SJCRH30 (cell line): ENCODE measurements at regions not wholly inside any gene's neighbourhood (a gene's known extent, or its start where the extent isn't known, plus 50 kb on each side); places are given as distances from the start of the nearest gene placed in this dataset.

Source experiments
- DNase-seq, 2 experiments: peaks; one replicate each; pipeline ENCODE4 v3.0.0-alpha.2; 2015 to 2020
- H3K27ac ChIP-seq: fragments of 250-450 bp; sonication (Bioruptor Pico); 2 replicates; pipeline ENCODE4 v1.5.1; 2020; ENCODE audit warnings: mild to moderate bottlenecking, moderate library complexity
- H3K27me3 ChIP-seq: fragments of 250-450 bp; sonication (Bioruptor Pico); 2 replicates; pipeline ENCODE4 v1.5.1; 2020; ENCODE audit warnings: mild to moderate bottlenecking, moderate library complexity
- H3K36me3 ChIP-seq: fragments of 250-450 bp; sonication (Bioruptor Pico); 2 replicates; pipeline ENCODE4 v1.5.1; 2020; ENCODE audit warnings: mild to moderate bottlenecking, moderate library complexity
- H3K4me1 ChIP-seq: fragments of 250-450 bp; sonication (Bioruptor Pico); 2 replicates; pipeline ENCODE4 v1.5.1; 2020; ENCODE audit warnings: mild to moderate bottlenecking, moderate library complexity
- H3K4me3 ChIP-seq: fragments of 250-450 bp; sonication (Bioruptor Pico); 2 replicates; pipeline ENCODE4 v1.5.1; 2020; ENCODE audit warnings: mild to moderate bottlenecking, moderate library complexity
- H3K9me3 ChIP-seq: fragments of 250-450 bp; sonication (Bioruptor Pico); replicated peaks from 2 replicates; pipeline ENCODE4 v1.5.1; 2020; ENCODE audit warnings: mild to moderate bottlenecking, moderate library complexity

- Histone ChIP-seq H3K9me3 (no peaks in the 10 kb centered on the region), H3K36me3 (no peaks in the 10 kb centered on the region), H3K27me3 (no peaks in the 10 kb centered on the region; the same call in 1 of the 2 replicates), H3K4me1 (no peaks in the 10 kb centered on the region), H3K4me3 (no peak overlapping the region), H3K27ac (no peak overlapping the region)
- DNase-seq: no peak
These were observed 1079.9 kb upstream of the CDH6 start for GRCh38 chr5:30113542-30113941.

GRCh38 chr5:30112867-30113266 is 1080.6 kb upstream of the CDH6 start:
- Histone ChIP-seq H3K9me3 (no peaks in the 10 kb centered on the region), H3K27ac (no peak overlapping the region), H3K27me3 (no peaks in the 10 kb centered on the region; the same call in 1 of the 2 replicates), H3K4me3 (no peak overlapping the region), H3K36me3 (no peaks in the 10 kb centered on the region), H3K4me1 (no peaks in the 10 kb centered on the region)
- DNase-seq: no peak

GRCh38 chr5:30108051-30108450 is 1085.4 kb upstream of the CDH6 start:
- Histone ChIP-seq H3K4me1 (no peaks in the 10 kb centered on the region), H3K36me3 (no peaks in the 10 kb centered on the region), H3K27ac (no peak overlapping the region), H3K4me3 (no peak overlapping the region), H3K9me3 (no peaks in the 10 kb centered on the region), H3K27me3 (no peaks in the 10 kb centered on the region; the same call in 1 of the 2 replicates)
- no peak for DNase-seq

- Histone ChIP-seq H3K27ac (no peak overlapping the region), H3K27me3 (no peaks in the 10 kb centered on the region; the same call in 1 of the 2 replicates), H3K4me1 (no peaks in the 10 kb centered on the region), H3K9me3 (no peaks in the 10 kb centered on the region), H3K4me3 (no peak overlapping the region), H3K36me3 (no peaks in the 10 kb centered on the region)
- DNase-seq: no peak
These were observed 1086.9 kb upstream of the CDH6 start for GRCh38 chr5:30106596-30106995.

- H3K9me3 ChIP-seq: no peaks in the 10 kb centered on the region
These were observed 1088.5 kb upstream of the CDH6 start for GRCh38 chr5:30104872-30105596.

GRCh38 chr5:30103452-30104202 is 1089.9 kb upstream of the CDH6 start:
- Histone ChIP-seq H3K4me1 (no peaks in the 10 kb centered on the region; the same call in 1 of the 2 replicates), H3K27ac (no peak overlapping the region)

More at GRCh38 chr5:30104872-30105596, 1088.5 kb upstream of the CDH6 start:
- no peaks in the 10 kb centered on the region for H3K36me3 ChIP-seq
- no peaks in the 10 kb centered on the region for H3K27me3 ChIP-seq
- no peak overlapping the region for H3K27ac ChIP-seq
- DNase-seq: no peak
- no peaks in the 10 kb centered on the region; the same call in 1 of the 2 replicates for H3K4me1 ChIP-seq
- H3K4me3 ChIP-seq: no peak overlapping the region

GRCh38 chr5:30103052-30103451 is 1090.4 kb upstream of the CDH6 start:
- DNase-seq: no peak
- Histone ChIP-seq H3K36me3 (no peaks in the 10 kb centered on the region), H3K4me1 (no peaks in the 10 kb centered on the region; the same call in 1 of the 2 replicates), H3K27ac (no peak overlapping the region), H3K27me3 (no peaks in the 10 kb centered on the region), H3K4me3 (no peak overlapping the region), H3K9me3 (no peaks in the 10 kb centered on the region)

More at GRCh38 chr5:30103452-30104202, 1089.9 kb upstream of the CDH6 start:
- Histone ChIP-seq H3K9me3 (no peaks in the 10 kb centered on the region), H3K27me3 (no peaks in the 10 kb centered on the region), H3K36me3 (no peaks in the 10 kb centered on the region), H3K4me3 (no peak overlapping the region)
- no peak for DNase-seq

- Histone ChIP-seq H3K27ac (no peak overlapping the region), H3K4me3 (no peak overlapping the region), H3K4me1 (no peaks in the 10 kb centered on the region; the same call in 1 of the 2 replicates), H3K27me3 (no peaks in the 10 kb centered on the region), H3K9me3 (no peaks in the 10 kb centered on the region), H3K36me3 (no peaks in the 10 kb centered on the region)
- DNase-seq: no peak
These were observed 1091.3 kb upstream of the CDH6 start for GRCh38 chr5:30102185-30102584.

GRCh38 chr5:30100929-30101328 is 1092.6 kb upstream of the CDH6 start:
- Histone ChIP-seq H3K27me3 (no peaks in the 10 kb centered on the region), H3K9me3 (no peaks in the 10 kb centered on the region), H3K27ac (no peak overlapping the region), H3K4me1 (no peaks in the 10 kb centered on the region; the same call in 1 of the 2 replicates), H3K36me3 (no peaks in the 10 kb centered on the region), H3K4me3 (no peak overlapping the region)
- no peak for DNase-seq

- Histone ChIP-seq H3K27ac (no peak overlapping the region), H3K4me3 (no peak overlapping the region), H3K36me3 (no peaks in the 10 kb centered on the region), H3K27me3 (no peaks in the 10 kb centered on the region), H3K9me3 (no peaks in the 10 kb centered on the region), H3K4me1 (no peaks in the 10 kb centered on the region; the same call in 1 of the 2 replicates)
- DNase-seq: no peak
These were observed 1093.3 kb upstream of the CDH6 start for GRCh38 chr5:30100148-30100713.

GRCh38 chr5:30099634-30100033 is 1093.9 kb upstream of the CDH6 start:
- H3K9me3 ChIP-seq: no peaks in the 10 kb centered on the region
- no peak for DNase-seq

GRCh38 chr5:30098940-30099339 is 1094.5 kb upstream of the CDH6 start:
- no peak overlapping the region for H3K4me3 ChIP-seq
- H3K27me3 ChIP-seq: no peaks in the 10 kb centered on the region
- no peaks in the 10 kb centered on the region; the same call in 1 of the 2 replicates for H3K4me1 ChIP-seq
- no peaks in the 10 kb centered on the region for H3K9me3 ChIP-seq
- DNase-seq: no peak
- no peaks in the 10 kb centered on the region for H3K36me3 ChIP-seq
- no peak overlapping the region for H3K27ac ChIP-seq

More at GRCh38 chr5:30099634-30100033, 1093.9 kb upstream of the CDH6 start:
- no peak overlapping the region for H3K27ac ChIP-seq
- no peaks in the 10 kb centered on the region; the same call in 1 of the 2 replicates for H3K4me1 ChIP-seq
- no peaks in the 10 kb centered on the region for H3K27me3 ChIP-seq
- H3K4me3 ChIP-seq: no peak overlapping the region
- H3K36me3 ChIP-seq: no peaks in the 10 kb centered on the region

- H3K9me3 ChIP-seq: no peaks in the 10 kb centered on the region
- DNase-seq: no peak
- H3K36me3 ChIP-seq: no peaks in the 10 kb centered on the region
- H3K27me3 ChIP-seq: 0 out of 2 replicates have a peak, but pooled peaks cover 3% of the 10 kb centered on the region
- H3K4me3 ChIP-seq: no peak overlapping the region
- no peak overlapping the region for H3K27ac ChIP-seq
- H3K4me1 ChIP-seq: no peaks in the 10 kb centered on the region
These were observed 1100.9 kb upstream of the CDH6 start for GRCh38 chr5:30092548-30092947.

GRCh38 chr5:30069441-30070263 is 1123.8 kb upstream of the CDH6 start:
- H3K27ac ChIP-seq: no peak overlapping the region
- H3K27me3 ChIP-seq: no peaks in the 10 kb centered on the region
- no peak for DNase-seq
- H3K36me3 ChIP-seq: no peaks in the 10 kb centered on the region
- no peaks in the 10 kb centered on the region for H3K9me3 ChIP-seq
- H3K4me1 ChIP-seq: no peaks in the 10 kb centered on the region
- no peak overlapping the region for H3K4me3 ChIP-seq
